Activated CD8-positive, alpha-beta T cell treated with anti-CD3 and anti-CD28 coated beads for 36 hours (primary cell): ENCODE measurements at regions not wholly inside any gene's neighbourhood (a gene's known extent, or its start where the extent isn't known, plus 50 kb on each side); places are given as distances from the start of the nearest gene placed in this dataset.

ENCODE experiments used
- ATAC-seq: fragments of 200-7000 bp; cut with Tn5 transposase; one replicate; pipeline ENCODE4 v1.10.0; 2021; ENCODE audit warnings: mild to moderate bottlenecking, moderate library complexity
- CTCF ChIA-PET: fragments of 350-600 bp; sonication (Branson Sonifier 250); formaldehyde crosslinking; loops from one replicate; lab custom pipeline; 2021; ENCODE audit warnings: antibody characterized with exemption; lab: Charles Lee
- POLR2A ChIA-PET: fragments of 350-600 bp; sonication (Branson Sonifier 250); formaldehyde crosslinking; loops from one replicate; lab custom pipeline; 2021; ENCODE audit warnings: antibody characterized with exemption; lab: Charles Lee
- DNase-seq: peaks from one replicate; pipeline ENCODE4 v3.0.0-alpha.2; 2020
- H3K27ac Mint-ChIP-seq: one replicate; pipeline ENCODE4 v1.8.0; 2021; ENCODE audit warnings: mild to moderate bottlenecking, mixed read lengths
- H3K27me3 Mint-ChIP-seq: one replicate; pipeline ENCODE4 v1.8.0; 2021; ENCODE audit warnings: mixed read lengths
- H3K36me3 Mint-ChIP-seq: one replicate; pipeline ENCODE4 v1.8.0; 2021; ENCODE audit warnings: low read depth, mixed read lengths
- H3K4me1 Mint-ChIP-seq: one replicate; pipeline ENCODE4 v1.8.0; 2021; ENCODE audit warnings: low read depth, mixed read lengths
- H3K4me3 Mint-ChIP-seq: one replicate; pipeline ENCODE4 v1.8.0; 2021; ENCODE audit warnings: mild to moderate bottlenecking, moderate library complexity, mixed read lengths
- H3K9me3 Mint-ChIP-seq: one replicate; pipeline ENCODE4 v1.8.0; 2021; ENCODE audit warnings: mixed read lengths
- CTCF ChIP-seq: fragments of 200-600 bp; IDR thresholded peaks from one replicate; pipeline ENCODE4 v1.8.0; 2022; ENCODE audit warnings: antibody characterized with exemption, mild to moderate bottlenecking
- intact Hi-C: fragments of 100-400 bp; cut with micrococcal nuclease; formaldehyde crosslinking; loops from one replicate; pipeline ENCODE4 v1.10.0; 2022

GRCh38 chr2:23286031-23286757, 98.8 kb upstream of the KLHL29 start:
- Mint-ChIP-seq H3K9me3 (no peaks in the 10 kb centered on the region), H3K36me3 (no peaks in the 10 kb centered on the region), H3K4me1 (no peaks in the 10 kb centered on the region), H3K27me3 (no peaks in the 10 kb centered on the region), H3K27ac (no peak overlapping the region), H3K4me3 (no peak overlapping the region)
- ATAC-seq (no peak), DNase-seq (no peak)
- POLR2A ChIA-PET = no interaction called here
- no peak for TF ChIP-seq CTCF
- CTCF ChIA-PET = interaction anchor here (1.1 kb wide), 1 partner anchor 27 kb away, joined by 3 read pairs; no protein-coding TSS in a partner anchor
- intact Hi-C loops = no loop called here

- H3K27ac Mint-ChIP-seq = no peak overlapping the region
- no peaks in the 10 kb centered on the region for H3K36me3 Mint-ChIP-seq
- no peaks in the 10 kb centered on the region for H3K27me3 Mint-ChIP-seq
- ChIA-PET POLR2A (no interaction called here), CTCF (interaction anchor here (1.1 kb wide), 1 partner anchor 26 kb away, joined by 3 read pairs; no protein-coding TSS in a partner anchor)
- H3K4me3 Mint-ChIP-seq = no peak overlapping the region
- TF ChIP-seq CTCF = no peak
- no peak for ATAC-seq
- H3K4me1 Mint-ChIP-seq = no peaks in the 10 kb centered on the region
- intact Hi-C loops = no loop called here
- H3K9me3 Mint-ChIP-seq = no peaks in the 10 kb centered on the region
- no peak for DNase-seq
Observed at GRCh38 chr2:23286758-23287704, 97.9 kb upstream of the KLHL29 start.

- TF ChIP-seq CTCF = no peak
- Mint-ChIP-seq H3K9me3 (no peaks in the 10 kb centered on the region), H3K4me1 (no peaks in the 10 kb centered on the region), H3K4me3 (no peak overlapping the region), H3K36me3 (no peaks in the 10 kb centered on the region), H3K27me3 (peaks cover 3% of the 10 kb centered on the region), H3K27ac (no peak overlapping the region)
- DNase-seq (no peak), ATAC-seq (no peak)
- ChIA-PET POLR2A (no interaction called here), CTCF (no interaction called here)
- intact Hi-C loops = no loop called here
Observed at GRCh38 chr2:23289671-23290070, 95.3 kb upstream of the KLHL29 start.

- ATAC-seq (no peak), DNase-seq (no peak)
- ChIA-PET CTCF (interaction anchor here (1.2 kb wide), 1 partner anchor 10 kb away, joined by 3 read pairs; no protein-coding TSS in a partner anchor), POLR2A (no interaction called here)
- Mint-ChIP-seq H3K27me3 (peaks cover 8% of the 10 kb centered on the region), H3K36me3 (no peaks in the 10 kb centered on the region), H3K4me3 (no peak overlapping the region), H3K4me1 (no peaks in the 10 kb centered on the region), H3K27ac (no peak overlapping the region), H3K9me3 (no peaks in the 10 kb centered on the region)
- TF ChIP-seq CTCF = no peak
- intact Hi-C loops = no loop called here
Observed at GRCh38 chr2:23291239-23291638, 93.7 kb upstream of the KLHL29 start.

GRCh38 chr2:23292024-23292423, 93.0 kb upstream of the KLHL29 start:
- ATAC-seq = no peak
- ChIA-PET POLR2A (no interaction called here), CTCF (no interaction called here)
- Mint-ChIP-seq H3K36me3 (no peaks in the 10 kb centered on the region), H3K9me3 (no peaks in the 10 kb centered on the region), H3K27ac (no peak overlapping the region), H3K4me1 (no peaks in the 10 kb centered on the region), H3K4me3 (no peak overlapping the region), H3K27me3 (peaks cover 8% of the 10 kb centered on the region)
- intact Hi-C loops = no loop called here
- no peak for DNase-seq
- no peak for TF ChIP-seq CTCF
